H9 (cell line): ENCODE measurements at regions not wholly inside any gene's neighbourhood (a gene's known extent, or its start where the extent isn't known, plus 50 kb on each side); places are given as distances from the start of the nearest gene placed in this dataset.

Experiments used
- DNase-seq: peaks from one replicate; pipeline ENCODE4 v3.0.0-alpha.2; 2017
- H2AFZ ChIP-seq: one replicate; pipeline ENCODE4 v1.6.1; 2013; ENCODE audit warnings: mild to moderate bottlenecking, low read length, control low read depth, moderate library complexity
- H2AK5ac ChIP-seq: 2 replicates; pipeline ENCODE4 v1.6.1; 2013; ENCODE audit warnings: low read length, control low read depth, mixed read lengths; ENCODE audit not compliant: insufficient read length
- H2BK120ac ChIP-seq: one replicate; pipeline ENCODE4 v1.6.1; 2013; ENCODE audit warnings: low read depth, mild to moderate bottlenecking, low read length, control low read depth, inconsistent platforms; ENCODE audit not compliant: poor library complexity, severe bottlenecking
- H2BK12ac ChIP-seq: 2 replicates; pipeline ENCODE4 v1.6.1; 2013; ENCODE audit warnings: low read length, control low read depth, mixed read lengths, low read depth; ENCODE audit not compliant: insufficient read length
- H2BK15ac ChIP-seq: 2 replicates; pipeline ENCODE4 v1.6.1; 2013; ENCODE audit warnings: low read depth, low read length, control low read depth
- H2BK20ac ChIP-seq: one replicate; pipeline ENCODE4 v1.6.1; 2013; ENCODE audit warnings: low read depth, mild to moderate bottlenecking, low read length, control low read depth, inconsistent platforms; ENCODE audit not compliant: poor library complexity, severe bottlenecking
- H2BK5ac ChIP-seq: 2 replicates; pipeline ENCODE4 v1.6.1; 2013; ENCODE audit warnings: low read length, control low read depth, mixed read lengths; ENCODE audit not compliant: insufficient read length
- H3K14ac ChIP-seq: 2 replicates; pipeline ENCODE4 v1.6.1; 2013; ENCODE audit warnings: low read length, control low read depth; ENCODE audit not compliant: insufficient read depth
- H3K18ac ChIP-seq: 2 replicates; pipeline ENCODE4 v1.6.1; 2013; ENCODE audit warnings: low read depth, mild to moderate bottlenecking, mixed read lengths, low read length, control low read depth; ENCODE audit not compliant: insufficient read length
- H3K23ac ChIP-seq: 2 replicates; pipeline ENCODE4 v1.6.1; 2013; ENCODE audit warnings: low read length, control low read depth, mixed read lengths, low read depth; ENCODE audit not compliant: insufficient read length
- H3K23me2 ChIP-seq: 2 replicates; pipeline ENCODE4 v1.6.1; 2013; ENCODE audit warnings: low read depth, mild to moderate bottlenecking, mixed read lengths, low read length, control low read depth; ENCODE audit not compliant: insufficient read length, poor library complexity, severe bottlenecking
- H3K27ac ChIP-seq: 2 replicates; pipeline ENCODE4 v1.5.1; 2013; ENCODE audit warnings: low read length, control low read depth, mixed read lengths, low read depth; ENCODE audit not compliant: insufficient read length
- H3K27me3 ChIP-seq: 2 replicates; pipeline ENCODE4 v1.6.1; 2013; ENCODE audit warnings: low read length, control low read depth, inconsistent platforms; ENCODE audit not compliant: insufficient read depth
- H3K4ac ChIP-seq: 2 replicates; pipeline ENCODE4 v1.6.1; 2013; ENCODE audit warnings: low read depth, mild to moderate bottlenecking, control low read depth, inconsistent platforms, low read length, moderate library complexity
- H3K4me1 ChIP-seq: 2 replicates; pipeline ENCODE4 v1.6.1; 2013; ENCODE audit warnings: low read length, control low read depth, inconsistent platforms; ENCODE audit not compliant: insufficient read depth
- H3K4me2 ChIP-seq: 2 replicates; pipeline ENCODE4 v1.6.1; 2013; ENCODE audit warnings: low read length, control low read depth, mixed read lengths; ENCODE audit not compliant: insufficient read length, insufficient read depth
- H3K56ac ChIP-seq: 2 replicates; pipeline ENCODE4 v1.6.1; 2013; ENCODE audit warnings: low read depth, mild to moderate bottlenecking, mixed read lengths, low read length, control low read depth; ENCODE audit not compliant: insufficient read length
- H3K79me1 ChIP-seq: 2 replicates; pipeline ENCODE4 v1.6.1; 2013; ENCODE audit warnings: low read depth, mild to moderate bottlenecking, moderate library complexity, low read length, control low read depth, inconsistent platforms; ENCODE audit not compliant: insufficient read depth, poor library complexity, severe bottlenecking
- H3K79me2 ChIP-seq: 2 replicates; pipeline ENCODE4 v1.6.1; 2013; ENCODE audit warnings: low read length, control low read depth, inconsistent platforms; ENCODE audit not compliant: insufficient read depth
- H3K9ac ChIP-seq: 2 replicates; pipeline ENCODE4 v1.6.1; 2013; ENCODE audit warnings: low read length, control low read depth, mixed read lengths; ENCODE audit not compliant: insufficient read length; ENCODE audit errors: extremely low read depth
- H3K9me3 ChIP-seq: one replicate; pipeline ENCODE4 v1.6.1; 2013; ENCODE audit warnings: low read depth, low read length, inconsistent platforms; ENCODE audit not compliant: control insufficient read depth
- H3T11ph ChIP-seq: one replicate; pipeline ENCODE4 v1.6.1; 2013; ENCODE audit warnings: mild to moderate bottlenecking, low read length, control low read depth, inconsistent platforms
- H4K20me1 ChIP-seq: one replicate; pipeline ENCODE4 v1.6.1; 2013; ENCODE audit not compliant: control insufficient read depth, insufficient read length, insufficient read depth
- H4K5ac ChIP-seq: 2 replicates; pipeline ENCODE4 v1.6.1; 2013; ENCODE audit warnings: low read depth, mild to moderate bottlenecking, mixed read lengths, low read length, control low read depth; ENCODE audit not compliant: insufficient read length
- H4K8ac ChIP-seq: replicated peaks from 2 replicates; pipeline ENCODE4 v1.6.1; 2013; ENCODE audit warnings: low read length, control low read depth, mixed read lengths, low read depth; ENCODE audit not compliant: insufficient read length
- H4K91ac ChIP-seq: 2 replicates; pipeline ENCODE4 v1.6.1; 2013; ENCODE audit warnings: low read depth, mild to moderate bottlenecking, moderate library complexity, mixed read lengths, low read length, control low read depth; ENCODE audit not compliant: insufficient read length
- H3K27ac Mint-ChIP-seq, 3 experiments: 2 replicates in 2 of 3; 3 replicates in 1 of 3; pipeline ENCODE4 v1.8.0; 2020 to 2021; ENCODE audit warnings: mixed read lengths in 3 of 3, mild to moderate bottlenecking in 1 of 3, moderate library complexity in 1 of 3
- H3K27me3 Mint-ChIP-seq: 2 replicates; pipeline ENCODE4 v1.8.0; 2021; ENCODE audit warnings: low read depth, mild to moderate bottlenecking, moderate library complexity, mixed read lengths
- H3K36me3 Mint-ChIP-seq, 3 experiments: 2 replicates in 2 of 3; 3 replicates in 1 of 3; pipeline ENCODE4 v1.8.0; 2020 to 2021; ENCODE audit warnings: low read depth in 3 of 3, mixed read lengths in 3 of 3; ENCODE audit not compliant: insufficient read depth in 1 of 3
- H3K4me1 Mint-ChIP-seq, 2 experiments: 2 replicates each; pipeline ENCODE4 v1.8.0; 2020; ENCODE audit warnings: mixed read lengths in 2 of 2
- H3K4me3 Mint-ChIP-seq, 2 experiments: 2 replicates in 1 of 2; 3 replicates in 1 of 2; pipeline ENCODE4 v1.8.0; 2020 to 2021; ENCODE audit warnings: mild to moderate bottlenecking in 2 of 2, mixed read lengths in 2 of 2, moderate library complexity in 1 of 2
- H3K9me3 Mint-ChIP-seq, 2 experiments: 2 replicates in 1 of 2; 3 replicates in 1 of 2; pipeline ENCODE4 v1.8.0; 2020; ENCODE audit warnings: mild to moderate bottlenecking in 2 of 2, mixed read lengths in 2 of 2, moderate library complexity in 1 of 2
- WGBS: extraction: QIAGEN DNeasy Blood & Tissue Kit; methylation state at CpG from one replicate; pipeline ENCODE4 v1.1.7; 2013; ENCODE audit warnings: missing lambda C conversion rate, low lambda C conversion rate, mixed read lengths; ENCODE audit not compliant: insufficient read length; ENCODE audit errors: extremely low coverage; 5-methylcytosine and 5-hydroxymethylcytosine counted together
- TF ChIP-seq, protein P1 (sequence below): fragments of 200-600 bp; sonication (generic); conservative IDR thresholded peaks from 3 replicates; pipeline ENCODE4 v1.8.0; 2021; ENCODE audit warnings: antibody characterized with exemption, mild to moderate bottlenecking

DNA sequence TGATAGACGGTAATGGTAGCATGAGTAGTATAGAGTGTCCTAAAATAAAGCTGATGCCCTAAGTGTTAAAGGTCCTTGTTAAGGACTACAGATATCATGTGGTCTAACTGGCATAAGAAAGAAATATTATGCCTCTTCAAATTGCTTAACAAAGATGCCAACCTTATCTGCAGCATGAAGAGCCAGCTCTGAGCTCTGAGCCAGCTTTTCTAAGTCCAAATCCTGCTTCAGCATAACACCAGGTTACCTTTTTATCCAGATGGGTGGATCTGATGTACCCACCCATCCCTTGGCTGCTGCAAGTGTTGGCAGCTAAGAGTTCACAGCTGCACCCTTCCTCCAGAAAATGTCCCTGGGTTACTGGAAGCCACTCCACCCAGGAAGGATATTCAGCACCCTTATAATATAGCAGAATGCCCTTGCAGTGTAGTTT is 83.8 kb downstream of the TENT5A start:
- no peak overlapping the region for H3K4ac ChIP-seq
- H3K27me3 Mint-ChIP-seq = no peaks in the 10 kb centered on the region
- H3K27me3 ChIP-seq = no peaks in the 10 kb centered on the region
- H2BK5ac ChIP-seq = no peak overlapping the region
- no peaks in the 10 kb centered on the region for H3K36me3 Mint-ChIP-seq
- TF ChIP-seq, protein P1, sequence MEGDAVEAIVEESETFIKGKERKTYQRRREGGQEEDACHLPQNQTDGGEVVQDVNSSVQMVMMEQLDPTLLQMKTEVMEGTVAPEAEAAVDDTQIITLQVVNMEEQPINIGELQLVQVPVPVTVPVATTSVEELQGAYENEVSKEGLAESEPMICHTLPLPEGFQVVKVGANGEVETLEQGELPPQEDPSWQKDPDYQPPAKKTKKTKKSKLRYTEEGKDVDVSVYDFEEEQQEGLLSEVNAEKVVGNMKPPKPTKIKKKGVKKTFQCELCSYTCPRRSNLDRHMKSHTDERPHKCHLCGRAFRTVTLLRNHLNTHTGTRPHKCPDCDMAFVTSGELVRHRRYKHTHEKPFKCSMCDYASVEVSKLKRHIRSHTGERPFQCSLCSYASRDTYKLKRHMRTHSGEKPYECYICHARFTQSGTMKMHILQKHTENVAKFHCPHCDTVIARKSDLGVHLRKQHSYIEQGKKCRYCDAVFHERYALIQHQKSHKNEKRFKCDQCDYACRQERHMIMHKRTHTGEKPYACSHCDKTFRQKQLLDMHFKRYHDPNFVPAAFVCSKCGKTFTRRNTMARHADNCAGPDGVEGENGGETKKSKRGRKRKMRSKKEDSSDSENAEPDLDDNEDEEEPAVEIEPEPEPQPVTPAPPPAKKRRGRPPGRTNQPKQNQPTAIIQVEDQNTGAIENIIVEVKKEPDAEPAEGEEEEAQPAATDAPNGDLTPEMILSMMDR = no peak
- H2BK12ac ChIP-seq = no peak overlapping the region
- no peak overlapping the region for H3K9ac ChIP-seq
- H3K23me2 ChIP-seq = no peaks in the 10 kb centered on the region
- no peaks in the 10 kb centered on the region for H3K4me1 ChIP-seq
- H3K79me1 ChIP-seq = no peaks in the 10 kb centered on the region
- no peaks in the 10 kb centered on the region for H3K9me3 ChIP-seq
- no peaks in the 10 kb centered on the region; a peak in 1 of 5 replicates for H3K9me3 Mint-ChIP-seq
- H3K18ac ChIP-seq = no peak overlapping the region
- H3K79me2 ChIP-seq = no peaks in the 10 kb centered on the region
- no CpG with 5 or more reads among the region's 1 CpG for WGBS
- peaks cover 0 to 3% of the 10 kb centered on the region in 2 experiments; a peak in 1 of 4 replicates for H3K4me1 Mint-ChIP-seq
- H4K20me1 ChIP-seq = no peaks in the 10 kb centered on the region
- H2AK5ac ChIP-seq = no peak overlapping the region
- no peak overlapping the region for H3K4me3 Mint-ChIP-seq
- no peak overlapping the region for H3K23ac ChIP-seq
- no peak overlapping the region for H3K27ac Mint-ChIP-seq
- H4K5ac ChIP-seq = no peak overlapping the region
- H2BK20ac ChIP-seq = no peak overlapping the region
- no peak overlapping the region for H3T11ph ChIP-seq
- H4K8ac ChIP-seq = no peak overlapping the region
- H3K14ac ChIP-seq = no peak overlapping the region
- no peak overlapping the region for H3K4me2 ChIP-seq
- H3K27ac ChIP-seq = no peak overlapping the region
- H4K91ac ChIP-seq = no peak overlapping the region
- H3K56ac ChIP-seq = no peak overlapping the region
- no peak overlapping the region for H2BK15ac ChIP-seq
- H2AFZ ChIP-seq = no peak overlapping the region
- DNase-seq = no peak
- no peak overlapping the region for H2BK120ac ChIP-seq
